ENCODE measurements at regions not wholly inside any gene's neighbourhood (a gene's known extent, or its start where the extent isn't known, plus 50 kb on each side); places are given as distances from the start of the nearest gene placed in this dataset.

DNA sequence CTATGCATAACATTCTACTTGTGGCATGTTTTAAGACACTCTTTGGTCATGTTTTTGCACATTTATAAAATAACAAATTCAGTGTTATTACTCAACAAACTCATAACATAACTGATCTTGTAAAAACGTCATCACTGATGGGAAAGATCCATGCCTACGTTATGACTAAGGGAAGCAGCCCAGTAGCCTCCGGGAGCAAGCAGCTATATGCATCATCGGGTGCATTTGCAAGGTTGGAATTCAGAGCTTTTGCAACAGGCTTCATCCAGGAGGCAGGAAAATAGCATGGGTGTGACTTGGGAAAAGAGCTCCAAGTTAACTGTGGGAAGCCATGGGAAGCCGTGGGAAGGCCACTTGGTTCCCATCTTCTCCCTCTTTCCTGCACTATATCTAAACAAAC is 271.6 kb upstream of the SGK1 start:
- H3K36me3 ChIP-seq (ENCODE audit: low read depth, missing control alignments): no peaks in the 10 kb centered on the region
- no peaks in the 10 kb centered on the region for H3K27me3 ChIP-seq
- DNase-seq: no peak
- no peak overlapping the region for H3K4me3 ChIP-seq
- no peaks in the 10 kb centered on the region for H3K4me1 ChIP-seq
- TF ChIP-seq POLR2A (IDR thresholded peaks at IDR 0.05): no peak
- TF ChIP-seq, protein P1, sequence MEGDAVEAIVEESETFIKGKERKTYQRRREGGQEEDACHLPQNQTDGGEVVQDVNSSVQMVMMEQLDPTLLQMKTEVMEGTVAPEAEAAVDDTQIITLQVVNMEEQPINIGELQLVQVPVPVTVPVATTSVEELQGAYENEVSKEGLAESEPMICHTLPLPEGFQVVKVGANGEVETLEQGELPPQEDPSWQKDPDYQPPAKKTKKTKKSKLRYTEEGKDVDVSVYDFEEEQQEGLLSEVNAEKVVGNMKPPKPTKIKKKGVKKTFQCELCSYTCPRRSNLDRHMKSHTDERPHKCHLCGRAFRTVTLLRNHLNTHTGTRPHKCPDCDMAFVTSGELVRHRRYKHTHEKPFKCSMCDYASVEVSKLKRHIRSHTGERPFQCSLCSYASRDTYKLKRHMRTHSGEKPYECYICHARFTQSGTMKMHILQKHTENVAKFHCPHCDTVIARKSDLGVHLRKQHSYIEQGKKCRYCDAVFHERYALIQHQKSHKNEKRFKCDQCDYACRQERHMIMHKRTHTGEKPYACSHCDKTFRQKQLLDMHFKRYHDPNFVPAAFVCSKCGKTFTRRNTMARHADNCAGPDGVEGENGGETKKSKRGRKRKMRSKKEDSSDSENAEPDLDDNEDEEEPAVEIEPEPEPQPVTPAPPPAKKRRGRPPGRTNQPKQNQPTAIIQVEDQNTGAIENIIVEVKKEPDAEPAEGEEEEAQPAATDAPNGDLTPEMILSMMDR (IDR thresholded peaks at IDR 0.05): no peak
- intact Hi-C loops (cut with DNase I; ENCODE audit: low total_unique reads): no loop called here
- no peaks in the 10 kb centered on the region for H3K9me3 ChIP-seq
- no peak overlapping the region for H3K27ac ChIP-seq
- WGBS, 2 donors: 86 to 90% methylated on average over 5 of the region's 5 CpGs

DNA sequence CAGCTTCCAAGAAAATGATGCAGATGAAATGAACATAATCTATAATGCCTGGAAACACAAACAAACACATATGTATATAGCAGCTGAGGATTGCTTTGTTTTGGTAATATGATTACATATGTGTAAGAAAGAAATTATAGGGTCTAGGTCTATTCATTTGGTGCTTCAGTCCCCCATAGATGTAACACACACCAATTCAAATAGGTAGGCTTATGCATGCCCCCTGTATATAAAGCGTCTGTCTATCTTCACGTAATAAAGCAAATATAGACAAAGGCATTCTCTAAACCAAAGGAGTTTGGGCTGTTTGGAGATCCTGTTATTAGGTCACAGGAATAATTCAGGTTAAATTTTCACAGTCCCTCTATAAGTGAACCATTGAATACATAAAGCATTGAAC is 270.4 kb upstream of the SGK1 start:
- no peak overlapping the region for H3K4me3 ChIP-seq
- no peak overlapping the region for H3K27ac ChIP-seq
- no peak for TF ChIP-seq POLR2A (IDR thresholded peaks at IDR 0.05)
- TF ChIP-seq, protein P1 (IDR thresholded peaks at IDR 0.05): no peak
- intact Hi-C loops (cut with DNase I; ENCODE audit: low total_unique reads): no loop called here
- no peaks in the 10 kb centered on the region for H3K27me3 ChIP-seq
- no peak for DNase-seq
- 96% methylated on average over 2 of the region's 2 CpGs for WGBS, 2 donors
- no peaks in the 10 kb centered on the region for H3K36me3 ChIP-seq (ENCODE audit: low read depth, missing control alignments)
- no peaks in the 10 kb centered on the region for H3K4me1 ChIP-seq
- H3K9me3 ChIP-seq: no peaks in the 10 kb centered on the region

DNA sequence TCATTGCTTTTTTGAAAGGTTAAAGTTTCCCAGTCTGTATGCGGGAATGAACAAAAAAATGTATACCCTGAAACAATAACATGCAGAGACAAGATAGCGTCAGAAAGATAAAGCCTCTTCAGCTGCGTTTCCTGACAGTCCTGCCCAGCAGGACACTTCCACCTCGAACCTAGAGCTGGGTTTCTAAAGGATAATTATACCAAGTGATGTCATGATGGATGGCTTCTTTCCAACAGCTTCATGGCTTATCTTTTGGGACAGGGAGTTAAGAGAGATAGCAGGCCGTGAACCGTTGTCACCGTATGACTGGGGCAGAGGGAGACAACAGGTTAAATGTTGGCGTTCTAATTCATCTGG is 267.6 kb upstream of the SGK1 start:
- intact Hi-C loops (cut with DNase I; ENCODE audit: low total_unique reads): no loop called here
- WGBS, 2 donors: 67 to 74% methylated on average over 8 of the region's 8 CpGs
- H3K36me3 ChIP-seq (ENCODE audit: low read depth, missing control alignments): no peaks in the 10 kb centered on the region
- H3K9me3 ChIP-seq: no peaks in the 10 kb centered on the region
- no peak for DNase-seq
- TF ChIP-seq POLR2A (IDR thresholded peaks at IDR 0.05): no peak
- TF ChIP-seq, protein P1 (IDR thresholded peaks at IDR 0.05): no peak
- no peaks in the 10 kb centered on the region for H3K4me1 ChIP-seq
- H3K4me3 ChIP-seq: no peak overlapping the region
- H3K27me3 ChIP-seq: no peaks in the 10 kb centered on the region
- H3K27ac ChIP-seq: no peak overlapping the region

DNA sequence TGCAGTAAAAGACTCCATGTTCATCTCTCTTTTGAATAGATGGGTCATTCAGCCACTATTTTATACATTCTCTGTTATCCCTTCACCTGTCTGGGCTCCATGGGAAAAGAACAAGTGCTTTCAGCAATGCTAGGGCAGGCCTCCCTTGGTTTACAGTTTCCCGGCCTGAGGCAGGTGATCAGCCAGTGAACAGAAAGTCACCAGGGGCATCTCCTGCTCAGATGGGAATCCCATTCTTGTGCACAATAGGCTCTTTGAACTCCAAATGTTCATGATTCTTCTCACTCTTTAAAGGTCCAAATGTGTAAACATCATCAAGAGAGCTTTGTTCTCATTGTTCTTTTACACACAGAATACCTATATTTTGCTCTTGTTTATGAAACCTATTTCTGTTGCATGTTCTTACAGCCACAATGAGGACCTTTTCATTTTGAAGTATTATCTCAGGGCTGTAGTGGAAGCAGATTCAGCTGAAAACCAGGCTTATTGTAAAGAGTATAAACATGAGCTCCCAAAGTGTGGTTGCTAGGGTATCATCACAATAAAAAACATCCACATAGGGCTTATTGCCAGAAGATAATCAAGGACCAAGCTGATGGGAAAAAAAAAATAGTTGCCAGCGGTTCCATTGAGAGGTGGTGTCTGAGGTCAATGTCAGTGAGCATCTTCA is 267.1 kb upstream of the SGK1 start:
- intact Hi-C loops (cut with DNase I; ENCODE audit: low total_unique reads): no loop called here
- Histone ChIP-seq H3K9me3 (no peaks in the 10 kb centered on the region), H3K27me3 (no peaks in the 10 kb centered on the region), H3K4me1 (no peaks in the 10 kb centered on the region), H3K27ac (no peak overlapping the region), H3K4me3 (no peak overlapping the region), H3K36me3 (ENCODE audit: low read depth, missing control alignments) (no peaks in the 10 kb centered on the region)
- WGBS, 2 donors: 82 to 83% methylated on average over 2 of the region's 2 CpGs
- TF ChIP-seq, protein P1 (IDR thresholded peaks at IDR 0.05): no peak
- no peak for TF ChIP-seq POLR2A (IDR thresholded peaks at IDR 0.05)
- no peak for DNase-seq

DNA sequence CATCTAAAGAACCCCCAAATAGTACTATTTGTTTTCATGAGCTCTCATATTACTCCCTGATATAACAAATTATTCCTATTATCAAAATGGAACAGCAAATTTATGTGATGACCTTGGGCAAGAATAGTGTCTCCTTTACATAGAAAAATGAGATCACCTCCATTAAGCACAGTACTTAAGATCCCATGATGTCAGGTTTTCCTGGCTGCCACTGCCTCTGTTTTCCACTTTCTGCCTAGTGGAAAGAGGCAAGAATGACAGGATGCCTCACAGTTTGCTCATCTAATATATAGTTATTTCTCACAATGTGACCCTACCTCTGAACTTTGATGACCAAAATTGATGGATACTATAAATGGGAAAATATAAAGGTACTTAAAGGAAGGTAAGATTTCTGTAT is 260.1 kb upstream of the SGK1 start:
- TF ChIP-seq, protein P1 (IDR thresholded peaks at IDR 0.05): no peak
- TF ChIP-seq POLR2A (IDR thresholded peaks at IDR 0.05): no peak
- intact Hi-C loops (cut with DNase I; ENCODE audit: low total_unique reads): no loop called here
- no peak for DNase-seq

More for the DNA sequence above, 260.1 kb upstream of the SGK1 start:
- H3K9me3 ChIP-seq: no peaks in the 10 kb centered on the region
- no peak overlapping the region for H3K27ac ChIP-seq
- H3K36me3 ChIP-seq (ENCODE audit: low read depth, missing control alignments): no peaks in the 10 kb centered on the region
- no peak overlapping the region for H3K4me3 ChIP-seq
- no peaks in the 10 kb centered on the region for H3K27me3 ChIP-seq
- no peaks in the 10 kb centered on the region for H3K4me1 ChIP-seq
